DMS 273 (cell line): ENCODE measurements at regions not wholly inside any gene's neighbourhood (a gene's known extent, or its start where the extent isn't known, plus 50 kb on each side); places are given as distances from the start of the nearest gene placed in this dataset.
A peak's percentile ranks its signal among the peaks of the same experiment; 100 is the strongest.

ENCODE experiments used
- DNase-seq: peaks from one replicate; lab custom pipeline; 2025; ENCODE audit not compliant: unreplicated experiment; lab: John Stamatoyannopoulos, UW

DNA sequence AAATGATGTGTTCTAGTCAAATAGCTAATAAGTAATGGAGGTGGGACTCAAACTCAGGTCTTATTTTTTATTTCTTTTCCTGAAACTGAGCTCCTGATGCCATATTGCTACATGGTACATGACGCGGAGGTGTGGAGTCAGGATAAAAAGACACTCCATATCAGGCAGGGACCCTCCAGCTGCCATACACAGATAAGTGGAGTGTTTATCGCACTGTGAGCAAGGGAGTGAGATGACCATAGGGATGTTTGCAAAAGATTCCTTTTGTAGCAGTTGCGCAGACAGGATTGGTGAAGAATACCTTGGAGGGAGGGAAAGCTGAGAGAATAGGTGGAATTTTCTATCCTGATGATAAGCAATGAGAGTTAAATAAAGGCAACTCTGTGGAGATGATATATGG, 657.2 kb downstream of the RNF144A start:
- DNase-seq, result no peak

GRCh38 chr2:7577769-7578168, 660.6 kb downstream of the RNF144A start:
- DNase-seq, result no peak

DNA sequence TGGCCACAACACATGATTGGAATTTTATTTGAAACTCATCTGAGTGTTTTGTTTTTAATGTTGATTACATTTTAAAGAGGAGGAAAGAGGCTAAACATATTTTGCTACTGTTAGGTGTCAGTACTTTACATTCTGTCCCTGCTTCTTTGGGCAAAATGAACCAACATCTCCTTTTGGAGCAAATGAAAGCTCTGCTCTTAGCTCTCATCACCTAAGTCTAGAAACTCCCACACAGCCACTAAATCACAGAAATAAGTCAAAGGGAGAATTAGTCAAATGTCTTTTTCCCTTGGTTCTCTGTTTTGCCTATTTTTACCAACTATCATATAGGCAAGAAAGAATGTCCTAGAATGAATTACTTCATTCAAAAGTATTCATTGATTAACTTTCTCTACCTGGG, 666.8 kb downstream of the RNF144A start:
- no peak for DNase-seq

GRCh38 chr2:7586898-7587297, 669.7 kb downstream of the RNF144A start:
- DNase-seq, result no peak

- DNase-seq, result no peak
Measured at GRCh38 chr2:7588295-7588694, 671.1 kb downstream of the RNF144A start.

DNA sequence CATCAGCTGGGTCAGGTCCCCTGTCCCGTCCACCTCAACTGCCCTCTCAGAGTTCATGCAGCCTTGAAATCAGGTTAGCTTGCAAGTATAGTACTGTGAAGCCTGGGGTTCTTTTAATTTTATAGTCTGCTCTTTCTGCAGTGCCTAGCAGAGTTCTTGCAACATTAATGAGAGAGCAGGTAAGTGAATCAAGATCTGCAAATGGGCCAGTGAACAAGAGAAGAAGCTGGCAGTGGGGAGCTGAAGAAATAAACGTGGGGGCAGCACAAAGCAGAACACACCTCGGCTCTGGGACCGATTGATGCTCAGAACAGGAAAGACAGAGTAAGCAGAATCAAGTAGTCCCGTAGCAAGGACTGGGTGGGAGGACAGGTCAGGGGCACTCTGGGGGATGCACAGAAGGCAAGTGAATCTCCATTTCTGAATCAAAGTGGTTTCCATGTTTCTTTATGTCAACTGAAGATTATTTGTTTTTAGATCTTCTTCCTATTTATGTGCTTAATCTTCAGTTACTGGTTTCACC, 675.5 kb downstream of the RNF144A start:
- DNase-seq, result no peak

DNA sequence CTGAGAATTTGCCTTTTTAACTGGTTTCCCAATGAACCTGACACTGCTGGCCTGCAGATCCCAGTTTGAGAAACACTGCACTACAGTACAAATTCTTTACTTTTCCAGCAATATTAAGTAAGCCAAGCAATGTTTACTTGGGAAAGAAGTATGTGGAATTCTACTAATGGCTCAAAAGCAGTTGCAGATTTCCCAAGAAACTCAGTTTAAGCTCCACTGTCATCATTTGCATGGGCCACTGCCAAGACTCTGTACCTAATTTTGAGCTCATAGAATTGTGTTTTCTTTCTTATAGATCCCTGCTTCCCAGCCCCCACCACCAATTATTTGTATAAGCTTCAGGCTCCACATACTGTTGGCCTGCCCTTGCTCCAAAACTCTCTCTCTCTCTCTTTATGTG, 676.1 kb downstream of the RNF144A start:
- no peak for DNase-seq

DNA sequence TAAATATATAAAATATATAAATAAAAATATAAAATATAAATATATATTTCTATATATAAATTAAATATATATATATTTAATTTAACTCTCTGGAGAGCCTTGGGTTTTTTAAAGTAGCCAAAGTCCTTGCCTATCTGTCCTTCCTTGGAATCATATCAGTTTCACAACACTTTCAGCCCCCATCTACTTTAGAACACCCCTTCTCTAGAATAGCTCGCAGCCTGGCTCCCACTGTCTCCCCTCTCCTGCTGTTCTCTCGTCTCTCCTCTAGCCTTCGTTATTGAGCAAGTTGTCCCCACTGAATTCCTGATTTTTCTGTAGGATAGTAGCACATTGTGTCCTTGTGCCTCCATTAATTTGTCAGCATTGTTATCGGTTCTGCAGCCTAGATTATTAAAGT, 677.0 kb downstream of the RNF144A start:
- DNase-seq, result peak; percentile 39

- peak; percentile 84 for DNase-seq
Measured at GRCh38 chr2:7595206-7595605, 678.0 kb downstream of the RNF144A start.

GRCh38 chr2:7598402-7598801, 681.2 kb downstream of the RNF144A start:
- no peak for DNase-seq

DNA sequence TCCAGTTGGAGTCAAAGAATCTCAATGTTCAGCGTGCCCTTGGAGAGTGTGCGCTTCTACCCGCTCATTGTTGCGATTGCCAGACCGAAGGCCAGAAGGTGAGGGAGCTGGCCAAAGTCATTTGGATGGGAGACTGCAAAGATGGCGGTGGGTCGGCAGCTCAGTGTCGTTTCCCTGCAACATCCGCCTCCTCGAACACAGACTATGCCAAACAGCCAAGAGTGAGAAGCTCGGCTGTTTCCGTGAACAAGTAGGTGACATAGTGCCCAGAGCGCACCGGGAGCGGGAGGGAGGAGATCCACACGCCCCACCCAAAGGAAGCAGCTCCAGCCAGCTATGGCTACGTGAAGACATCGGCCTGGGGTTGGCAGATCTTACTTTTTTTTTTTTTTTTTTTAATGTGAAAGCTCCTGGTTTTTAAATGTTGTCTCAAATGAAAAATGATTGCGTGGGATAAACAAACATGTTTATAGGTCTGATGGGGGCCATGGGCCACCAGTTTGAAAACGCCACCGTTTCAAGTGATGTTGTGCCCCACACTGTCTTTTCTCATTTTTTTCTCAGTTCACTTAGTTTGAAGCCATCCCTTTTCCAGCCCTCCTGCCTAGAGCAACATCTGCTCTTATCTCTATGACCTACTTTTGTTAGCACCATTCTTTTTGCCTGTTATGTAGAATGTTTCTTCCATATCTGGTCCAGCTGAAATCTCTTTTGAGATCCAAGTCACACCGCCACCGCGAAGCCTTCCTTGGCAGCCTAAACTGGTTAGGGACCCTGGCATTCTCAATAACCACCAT, 682.4 kb downstream of the RNF144A start:
- no peak for DNase-seq

DNA sequence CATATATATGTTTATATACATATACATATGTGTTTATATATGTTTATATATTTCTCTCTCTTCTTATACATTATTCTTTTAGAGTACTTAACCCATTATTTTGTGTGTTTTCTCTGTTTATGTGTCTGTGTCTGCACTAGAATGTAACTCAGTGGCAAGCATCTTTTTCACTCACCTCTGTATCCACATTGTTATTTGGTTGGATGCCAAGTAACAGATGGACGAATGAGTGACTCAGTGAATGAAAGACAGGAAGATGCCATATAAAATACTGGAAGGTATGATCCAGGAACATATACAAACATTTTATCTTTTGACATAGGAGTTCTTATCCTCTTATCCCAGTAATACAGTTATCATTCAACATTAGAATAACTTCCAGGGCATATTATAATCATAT, 684.8 kb downstream of the RNF144A start:
- DNase-seq, result peak; percentile 86

GRCh38 chr2:7604456-7604855, 687.2 kb downstream of the RNF144A start:
- DNase-seq, result no peak

DNA sequence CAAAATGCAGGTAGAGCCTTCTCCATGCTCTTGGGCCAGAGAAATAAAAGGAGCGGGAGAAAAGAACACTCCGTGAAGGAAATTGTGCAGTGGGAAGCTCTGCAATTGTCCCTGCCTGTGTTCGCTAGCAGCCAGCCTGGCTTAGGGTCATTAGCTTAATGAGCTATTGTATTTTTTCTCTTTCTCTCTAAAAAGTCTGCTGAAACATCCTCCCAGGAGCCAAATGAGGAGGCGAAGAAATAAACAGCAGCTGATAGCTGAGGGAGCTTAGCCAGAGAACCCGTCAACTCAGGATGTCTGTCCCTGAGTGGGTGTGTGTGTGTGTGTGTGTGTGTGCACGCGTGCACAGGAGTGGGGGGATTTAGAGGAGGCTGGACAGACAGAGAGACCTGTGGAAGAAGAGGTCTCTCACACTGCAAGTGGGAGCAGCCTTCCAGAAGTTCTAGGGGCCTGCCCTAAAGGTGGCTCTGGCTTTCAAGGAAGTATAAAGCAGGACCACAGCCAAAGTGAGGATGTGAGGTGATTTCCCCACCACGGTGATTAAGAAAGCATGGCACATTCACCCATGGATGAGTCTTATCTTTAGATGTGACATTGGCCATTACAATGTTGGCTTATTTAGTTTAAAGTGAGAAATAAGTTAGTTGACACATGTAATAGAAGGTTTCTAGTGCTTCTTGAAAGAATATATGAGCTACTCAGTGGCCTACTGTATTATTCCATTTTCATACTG, 690.4 kb downstream of the RNF144A start:
- no peak for DNase-seq

DNA sequence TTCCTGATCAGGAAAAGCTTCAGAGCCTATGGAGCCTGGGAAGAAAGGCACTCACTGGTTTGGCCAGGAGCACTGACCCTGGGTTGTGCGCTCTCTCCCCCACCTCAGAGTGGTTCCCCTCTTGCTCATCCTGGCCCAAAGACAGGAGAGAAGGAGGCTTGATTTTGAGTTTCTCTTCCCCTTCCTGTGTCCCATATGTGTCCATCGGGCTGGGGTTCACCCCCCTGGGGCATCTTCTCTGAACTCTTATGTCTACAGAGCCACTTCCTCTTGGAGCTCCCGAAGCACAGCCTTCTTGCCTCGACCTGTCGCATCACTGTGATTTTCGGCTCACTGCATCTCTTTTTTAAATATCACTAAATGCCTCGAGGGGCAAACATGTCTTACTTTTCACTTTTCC, 692.3 kb downstream of the RNF144A start:
- no peak for DNase-seq

- DNase-seq, result peak; percentile 86
Measured at GRCh38 chr2:7609974-7610373, 692.8 kb downstream of the RNF144A start.

GRCh38 chr2:7611750-7612149, 694.5 kb downstream of the RNF144A start:
- DNase-seq, result no peak

GRCh38 chr2:7612969-7613368, 695.8 kb downstream of the RNF144A start:
- no peak for DNase-seq

DNA sequence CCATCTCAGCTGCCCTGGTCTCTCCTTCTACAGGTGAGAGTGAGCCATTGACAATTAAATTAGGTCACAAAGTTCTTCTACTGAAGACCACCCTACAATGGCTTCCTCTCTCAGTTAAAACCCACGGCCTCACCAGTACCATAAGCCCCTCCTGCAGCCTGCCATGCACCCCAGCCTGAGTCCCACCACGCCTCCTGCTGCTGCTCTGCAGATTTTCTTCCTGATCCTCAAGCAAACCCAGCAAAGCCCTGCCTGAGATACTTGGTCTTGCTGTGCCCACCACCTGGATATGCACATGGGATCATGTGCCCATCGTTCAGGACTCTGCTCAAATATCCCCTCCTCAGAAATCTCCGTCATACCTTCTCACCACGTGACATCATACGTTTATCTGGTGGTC, 696.6 kb downstream of the RNF144A start:
- no peak for DNase-seq

GRCh38 chr2:7618031-7618430, 700.8 kb downstream of the RNF144A start:
- peak; percentile 28 for DNase-seq

- DNase-seq, result no peak
Measured at GRCh38 chr2:7619203-7619970, 702.2 kb downstream of the RNF144A start.

DNA sequence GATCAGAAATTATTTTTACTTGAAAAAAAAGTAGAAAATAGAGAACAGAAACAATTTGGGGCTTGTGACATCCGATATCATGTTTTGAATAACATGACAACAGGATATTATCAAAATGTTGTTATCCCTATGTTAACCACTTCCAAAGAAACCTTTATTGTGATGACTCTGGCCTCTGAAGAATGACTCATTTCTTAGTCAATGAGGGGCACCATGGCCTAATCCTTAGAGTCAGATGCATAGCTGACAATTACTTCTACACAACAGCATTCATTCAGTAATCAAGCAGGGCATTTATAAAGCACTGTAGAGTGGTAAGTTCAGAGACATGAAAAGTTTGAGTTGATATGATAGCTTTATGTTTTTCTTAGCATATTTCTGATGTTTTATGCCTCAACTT, 703.0 kb downstream of the RNF144A start:
- DNase-seq, result no peak
